ENCODE measurements at regions not wholly inside any gene's neighbourhood (a gene's known extent, or its start where the extent isn't known, plus 50 kb on each side); places are given as distances from the start of the nearest gene placed in this dataset.

DNA sequence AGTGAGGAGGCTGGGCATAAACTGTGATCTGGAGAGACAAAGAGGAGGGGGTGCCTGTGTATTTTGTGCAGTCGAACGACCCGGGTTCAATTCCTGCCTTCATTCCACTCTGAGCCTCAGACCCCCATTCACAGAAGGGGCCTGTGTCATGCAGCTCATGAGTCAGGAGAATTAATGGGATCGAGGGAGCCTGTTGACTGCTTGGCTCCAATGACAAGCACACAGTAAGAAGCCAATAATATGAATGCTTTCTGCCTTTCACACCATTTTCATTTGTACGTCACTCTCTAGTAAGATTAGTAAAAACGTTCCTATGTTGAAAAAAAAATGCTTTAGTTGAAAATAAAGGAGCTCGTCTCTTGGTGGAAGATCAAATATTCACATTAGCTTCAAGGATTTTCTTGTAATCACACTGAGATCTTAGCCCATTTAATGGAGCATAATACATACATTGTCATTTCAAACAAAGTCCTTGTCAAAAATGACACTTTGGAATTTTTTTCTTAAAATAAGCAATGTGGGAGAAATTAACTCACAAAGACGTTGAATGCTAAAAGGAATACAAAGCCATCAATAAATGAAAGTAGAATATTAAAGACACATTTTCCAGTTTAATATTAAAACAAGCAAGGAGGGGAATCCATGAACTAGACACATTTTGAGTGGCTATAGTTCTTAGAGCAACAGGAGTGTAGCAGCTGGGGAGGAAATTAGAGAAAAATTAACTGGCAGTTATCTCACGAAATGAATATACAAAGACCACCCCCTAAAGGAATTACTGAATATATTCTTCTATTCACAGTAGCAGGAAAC is 246.7 kb upstream of the AFDN start:
- DNase-seq (ENCODE audit: low spot score) = no peak

DNA sequence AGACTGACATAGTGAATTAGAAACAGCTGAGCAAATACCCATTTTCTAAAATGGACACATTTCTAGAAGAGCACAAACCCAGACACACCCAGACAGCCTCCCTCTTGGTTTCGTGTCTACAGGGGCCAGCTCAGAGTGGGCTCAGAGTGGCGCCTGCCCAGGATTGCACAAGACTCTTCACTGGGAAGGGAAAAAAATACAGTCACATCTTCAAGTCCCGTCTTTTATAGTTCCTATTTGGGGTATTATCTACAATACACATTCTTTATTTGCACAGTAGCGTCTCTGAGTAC is 246.1 kb upstream of the AFDN start:
- DNase-seq (ENCODE audit: low spot score) = no peak

DNA sequence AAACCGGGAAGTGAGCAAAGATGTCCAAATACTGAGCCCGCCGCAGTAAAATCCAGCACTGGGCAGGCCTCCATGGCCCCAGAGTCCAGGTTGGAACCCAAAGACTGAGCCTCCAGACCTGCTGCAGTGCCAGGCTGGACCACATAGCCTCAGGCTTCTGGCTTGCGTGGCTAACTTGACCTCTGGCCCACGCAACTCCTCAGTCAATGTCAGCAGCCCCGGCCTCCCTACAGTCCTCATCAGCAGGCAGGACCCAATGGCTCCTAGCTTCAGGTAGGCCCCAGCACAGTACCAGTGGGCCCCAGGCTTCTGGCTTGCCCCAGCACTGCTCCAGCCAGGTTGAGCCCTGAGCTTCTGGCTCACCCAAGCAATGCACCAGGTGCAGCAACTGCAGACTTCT is 245.1 kb upstream of the AFDN start:
- no peak for DNase-seq (ENCODE audit: low spot score)

DNA sequence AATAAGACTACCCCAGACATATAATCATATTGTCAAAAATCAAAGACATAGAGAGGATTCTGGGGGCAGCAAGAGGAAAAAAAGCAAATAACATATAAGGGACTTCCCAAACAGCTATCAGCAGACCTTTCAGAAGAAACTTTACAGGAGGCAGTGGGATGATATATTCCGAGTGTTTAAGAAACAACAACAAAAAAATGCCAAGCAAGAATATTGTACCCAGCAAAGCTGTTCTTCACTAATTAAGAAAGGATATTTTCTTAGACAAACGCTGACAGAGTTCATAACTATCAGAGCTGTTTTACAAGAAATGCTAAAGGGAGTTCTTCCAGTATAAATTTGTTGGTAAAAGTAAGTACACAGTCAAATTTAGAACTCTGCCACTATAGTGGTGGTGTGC is 243.3 kb upstream of the AFDN start:
- no peak for DNase-seq (ENCODE audit: low spot score)

DNA sequence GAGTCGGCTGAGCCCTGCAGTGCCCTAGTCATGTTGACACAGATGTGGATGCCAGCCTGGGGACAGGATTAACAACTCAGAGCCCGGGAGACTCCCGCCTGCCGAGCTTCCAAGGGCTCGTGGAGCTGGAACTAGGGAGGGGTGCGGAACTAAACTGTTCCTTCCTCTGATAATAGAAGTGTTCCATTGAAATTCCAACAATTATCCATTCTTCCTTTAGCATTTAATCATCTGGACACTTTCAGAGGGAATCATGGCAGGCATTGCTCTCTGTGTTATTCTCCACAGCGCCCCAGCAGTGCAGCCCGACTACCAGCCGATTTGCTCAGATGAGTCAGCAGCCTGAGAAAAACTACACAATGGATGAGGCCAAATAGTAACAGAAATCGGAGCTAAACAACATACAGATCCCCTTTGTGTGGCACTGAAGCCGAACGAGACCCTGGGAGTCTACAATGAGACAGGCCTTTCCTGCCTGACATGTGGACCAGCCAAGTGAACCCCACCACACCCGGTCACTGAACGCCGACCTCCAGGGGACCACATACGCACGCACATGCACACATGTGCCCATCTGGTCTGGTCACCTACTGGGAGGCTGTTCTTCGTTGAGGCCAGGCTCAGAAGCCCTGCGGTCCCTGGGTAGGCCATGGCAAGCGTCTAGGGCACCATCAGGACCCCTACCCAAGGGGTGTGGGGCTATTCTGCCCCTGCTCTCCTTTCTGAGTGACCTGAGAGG is 238.4 kb upstream of the AFDN start:
- no peak for DNase-seq (ENCODE audit: low spot score)

GRCh38 chr6:167588920-167589614 is 237.6 kb upstream of the AFDN start:
- no peak for DNase-seq (ENCODE audit: low spot score)

DNA sequence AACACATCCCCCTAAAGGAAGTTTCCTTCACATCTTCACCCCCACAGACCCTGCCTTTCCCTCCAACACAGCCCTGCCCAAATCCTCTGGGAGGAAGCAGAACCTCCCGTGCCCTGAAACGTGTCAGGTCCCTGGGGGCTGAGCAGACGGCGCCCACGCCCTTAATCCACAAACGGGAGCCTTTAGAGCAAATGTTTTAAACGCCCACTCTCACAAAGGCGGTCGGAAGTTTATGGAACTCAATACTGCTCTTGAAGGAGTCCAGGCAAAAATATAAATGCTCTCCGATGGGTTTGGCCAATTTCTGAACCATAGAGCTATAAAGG is 237.1 kb upstream of the AFDN start:
- no peak for DNase-seq (ENCODE audit: low spot score)

- no peak for DNase-seq (ENCODE audit: low spot score)
Measured at GRCh38 chr6:167590193-167590592, 236.5 kb upstream of the AFDN start.
